ENCODE measurements at regions not wholly inside any gene's neighbourhood (a gene's known extent, or its start where the extent isn't known, plus 50 kb on each side); places are given as distances from the start of the nearest gene placed in this dataset.
A peak's percentile ranks its signal among the peaks of the same experiment; 100 is the strongest.

DNA sequence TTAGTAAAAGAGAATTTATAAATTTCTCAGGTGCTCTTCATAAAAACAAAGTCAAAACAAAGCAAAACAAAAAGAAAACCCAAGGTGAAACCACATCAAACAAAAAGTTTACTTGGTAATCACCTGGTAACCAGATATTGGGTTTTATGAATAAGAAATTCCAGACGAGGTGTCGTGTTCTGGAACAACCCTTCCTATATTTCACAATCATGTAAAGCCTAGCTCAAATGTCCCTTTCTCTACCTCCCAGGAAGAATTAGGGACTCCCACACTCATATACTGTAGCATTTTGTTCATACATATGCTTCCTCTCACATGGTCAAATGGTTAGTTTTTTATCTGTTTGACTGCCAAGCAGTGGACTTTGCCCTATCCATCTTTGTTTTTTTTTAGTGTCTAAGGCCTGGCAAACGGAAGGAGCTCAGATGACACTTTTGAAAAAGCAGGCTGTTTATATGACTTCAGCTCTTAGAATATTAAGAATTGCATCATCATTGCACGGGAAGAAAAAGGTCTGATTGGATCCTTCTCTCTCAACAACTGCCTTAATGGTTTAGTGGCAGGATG, 326.7 kb upstream of the TBL1XR1 start:
- DNase-seq (ENCODE audit: low read depth) = no peak
- TF ChIP-seq, protein P1, sequence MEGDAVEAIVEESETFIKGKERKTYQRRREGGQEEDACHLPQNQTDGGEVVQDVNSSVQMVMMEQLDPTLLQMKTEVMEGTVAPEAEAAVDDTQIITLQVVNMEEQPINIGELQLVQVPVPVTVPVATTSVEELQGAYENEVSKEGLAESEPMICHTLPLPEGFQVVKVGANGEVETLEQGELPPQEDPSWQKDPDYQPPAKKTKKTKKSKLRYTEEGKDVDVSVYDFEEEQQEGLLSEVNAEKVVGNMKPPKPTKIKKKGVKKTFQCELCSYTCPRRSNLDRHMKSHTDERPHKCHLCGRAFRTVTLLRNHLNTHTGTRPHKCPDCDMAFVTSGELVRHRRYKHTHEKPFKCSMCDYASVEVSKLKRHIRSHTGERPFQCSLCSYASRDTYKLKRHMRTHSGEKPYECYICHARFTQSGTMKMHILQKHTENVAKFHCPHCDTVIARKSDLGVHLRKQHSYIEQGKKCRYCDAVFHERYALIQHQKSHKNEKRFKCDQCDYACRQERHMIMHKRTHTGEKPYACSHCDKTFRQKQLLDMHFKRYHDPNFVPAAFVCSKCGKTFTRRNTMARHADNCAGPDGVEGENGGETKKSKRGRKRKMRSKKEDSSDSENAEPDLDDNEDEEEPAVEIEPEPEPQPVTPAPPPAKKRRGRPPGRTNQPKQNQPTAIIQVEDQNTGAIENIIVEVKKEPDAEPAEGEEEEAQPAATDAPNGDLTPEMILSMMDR (conservative IDR thresholded peaks at IDR 0.05; ENCODE audit: low read depth, low read length) = no peak
- H3K4me3 ChIP-seq (ENCODE audit: low read length) = no peak overlapping the region

DNA sequence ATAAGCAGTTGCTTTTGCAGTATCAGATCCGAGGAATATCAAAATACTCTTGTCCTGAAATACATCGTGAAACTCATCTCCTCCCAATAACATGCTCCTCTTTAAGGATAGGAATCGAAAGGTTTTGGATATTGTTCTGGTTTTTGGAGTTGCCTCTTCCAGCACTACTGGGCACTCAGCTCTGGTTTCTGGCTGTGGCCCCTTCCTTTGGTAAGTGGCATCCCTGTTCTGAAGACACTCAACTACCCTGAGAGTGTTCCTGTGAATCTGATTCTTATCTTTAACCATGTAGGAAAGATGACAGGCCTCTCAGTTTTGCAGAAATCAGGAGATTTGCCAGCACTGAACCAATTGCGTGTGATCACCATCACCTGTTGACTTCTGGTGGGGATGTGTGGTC, 327.5 kb upstream of the TBL1XR1 start:
- no peak overlapping the region for H3K4me3 ChIP-seq (ENCODE audit: low read length)

DNA sequence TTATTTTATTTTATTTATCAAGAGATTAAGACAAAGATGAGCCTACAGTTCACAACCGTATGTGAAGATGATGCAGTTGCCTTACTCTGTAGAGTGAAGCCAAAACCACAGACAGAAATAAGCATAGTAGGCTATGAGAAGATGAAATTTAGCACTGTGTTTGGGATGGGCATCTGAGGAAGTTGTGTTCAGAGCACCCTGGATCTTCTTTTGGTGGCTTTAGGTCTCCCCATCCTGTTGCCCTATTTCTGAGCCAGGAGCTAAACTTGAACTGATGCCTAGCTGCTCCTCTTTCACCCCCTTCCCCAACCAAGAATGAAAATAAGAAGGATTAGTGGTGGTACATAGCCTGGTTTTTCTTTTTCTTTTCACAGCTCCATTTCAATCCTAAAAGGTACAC, 328.1 kb upstream of the TBL1XR1 start:
- TF ChIP-seq, protein P1 (conservative IDR thresholded peaks at IDR 0.05; ENCODE audit: low read depth, low read length) = no peak
- H3K4me3 ChIP-seq (ENCODE audit: low read length) = no peak overlapping the region
- DNase-seq (ENCODE audit: low read depth) = no peak

More for the DNA sequence above, 327.5 kb upstream of the TBL1XR1 start:
- TF ChIP-seq, protein P1 (conservative IDR thresholded peaks at IDR 0.05; ENCODE audit: low read depth, low read length) = no peak
- no peak for DNase-seq (ENCODE audit: low read depth)

DNA sequence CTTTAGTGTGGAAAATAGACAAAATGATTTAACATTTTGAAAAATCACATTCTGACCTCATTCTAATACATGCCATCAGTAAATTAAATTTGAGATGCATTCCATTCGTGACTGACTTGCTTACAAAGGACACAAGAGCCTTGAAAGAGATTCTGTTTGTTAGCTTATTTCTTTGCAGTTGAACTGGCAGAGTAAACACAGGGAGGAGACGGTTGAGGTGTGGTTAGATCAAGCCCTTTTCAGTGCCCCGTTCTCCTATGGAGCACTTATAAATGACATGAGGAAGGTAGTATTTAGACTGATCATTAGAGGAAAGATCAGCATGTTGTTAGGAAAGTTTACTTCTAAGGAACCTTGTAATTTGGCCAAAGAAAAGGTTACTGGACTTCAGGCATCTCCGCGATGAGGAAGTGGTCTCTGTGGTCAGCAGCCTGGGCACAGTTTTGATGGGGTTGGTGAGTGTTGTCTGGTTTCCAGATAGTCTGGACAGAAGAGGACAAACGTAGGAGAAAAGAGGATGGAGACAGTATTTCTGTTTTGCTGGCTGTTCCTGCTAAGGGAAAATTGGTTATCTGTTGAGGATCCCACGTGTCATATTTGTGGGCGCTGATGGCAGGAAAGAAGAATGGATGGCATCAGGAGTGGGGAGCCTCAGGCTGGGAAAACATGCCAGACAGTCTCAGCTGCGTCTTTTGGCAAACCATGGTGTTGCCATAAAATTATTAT, 328.9 kb upstream of the TBL1XR1 start:
- TF ChIP-seq, protein P1 (conservative IDR thresholded peaks at IDR 0.05; ENCODE audit: low read depth, low read length) = no peak
- no peak for DNase-seq (ENCODE audit: low read depth)
- H3K4me3 ChIP-seq (ENCODE audit: low read length) = no peak overlapping the region

DNA sequence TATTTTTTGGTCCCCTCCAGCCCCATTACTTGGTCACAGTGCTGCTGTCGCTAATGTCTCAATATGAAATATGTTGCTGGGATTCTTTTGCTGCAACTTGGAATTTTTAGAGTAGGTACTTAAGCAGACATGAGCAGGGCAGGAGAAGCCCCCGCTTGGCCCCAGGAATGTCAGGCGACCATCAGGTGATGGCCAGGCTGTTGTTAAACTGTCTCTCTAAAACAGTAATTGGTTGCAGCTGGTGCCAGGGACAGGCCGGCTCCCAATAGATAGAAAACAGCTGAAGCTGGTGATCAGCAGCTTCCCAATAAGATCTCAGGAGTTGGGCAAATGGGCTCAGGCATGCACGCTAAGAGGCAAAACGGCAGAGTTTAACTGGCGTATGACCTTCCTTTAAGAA, 329.9 kb upstream of the TBL1XR1 start:
- DNase-seq (ENCODE audit: low read depth) = peak; percentile 9
- TF ChIP-seq, protein P1 (conservative IDR thresholded peaks at IDR 0.05; ENCODE audit: low read depth, low read length) = no peak
- no peak overlapping the region for H3K4me3 ChIP-seq (ENCODE audit: low read length)

DNA sequence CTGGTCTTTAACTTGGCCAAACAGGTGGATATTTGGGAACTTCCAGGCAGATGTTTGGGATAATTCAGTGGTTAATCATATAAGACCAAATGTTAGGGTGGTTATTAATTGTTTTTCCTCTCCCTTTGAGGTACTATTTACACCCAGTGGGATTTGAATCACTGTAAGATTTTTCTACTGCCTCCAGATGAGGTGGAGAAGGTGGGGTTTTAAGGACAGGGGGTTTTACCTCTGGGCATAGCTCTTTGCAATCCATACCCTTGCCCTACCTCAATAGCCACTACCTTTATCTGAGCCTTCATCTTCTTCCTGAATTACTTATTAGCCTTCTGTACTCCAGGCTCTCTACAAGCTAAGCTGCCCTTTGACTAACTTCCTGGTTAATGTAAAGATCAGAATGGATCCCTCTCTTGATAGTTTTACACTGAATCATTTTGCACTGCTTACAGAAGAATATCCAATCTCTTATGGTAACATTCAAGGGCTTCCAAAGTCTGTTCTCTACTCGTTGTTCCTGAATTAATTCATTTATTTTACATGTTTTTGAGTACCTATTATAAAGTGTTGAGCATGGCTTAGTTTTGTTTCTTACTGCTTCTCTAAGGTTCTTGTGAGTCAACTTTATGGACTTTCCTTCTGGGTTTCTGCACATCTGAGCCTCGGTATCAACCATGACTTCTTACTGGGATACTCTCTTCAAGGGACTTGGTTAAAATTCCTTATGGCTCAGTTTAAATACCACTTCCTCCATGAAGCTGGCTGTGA, 331.2 kb upstream of the TBL1XR1 start:
- TF ChIP-seq, protein P1 (conservative IDR thresholded peaks at IDR 0.05; ENCODE audit: low read depth, low read length) = no peak

More for the DNA sequence above, 331.2 kb upstream of the TBL1XR1 start:
- DNase-seq (ENCODE audit: low read depth) = no peak
- no peak overlapping the region for H3K4me3 ChIP-seq (ENCODE audit: low read length)
